GM19035 (cell line): ENCODE measurements at regions not wholly inside any gene's neighbourhood (a gene's known extent, or its start where the extent isn't known, plus 50 kb on each side); places are given as distances from the start of the nearest gene placed in this dataset.

Experiments
- ATAC-seq: cut with Tn5 transposase; IDR thresholded peaks from one replicate; pipeline ENCODE4 v1.9.1; 2021; ENCODE audit not compliant: unreplicated experiment

DNA sequence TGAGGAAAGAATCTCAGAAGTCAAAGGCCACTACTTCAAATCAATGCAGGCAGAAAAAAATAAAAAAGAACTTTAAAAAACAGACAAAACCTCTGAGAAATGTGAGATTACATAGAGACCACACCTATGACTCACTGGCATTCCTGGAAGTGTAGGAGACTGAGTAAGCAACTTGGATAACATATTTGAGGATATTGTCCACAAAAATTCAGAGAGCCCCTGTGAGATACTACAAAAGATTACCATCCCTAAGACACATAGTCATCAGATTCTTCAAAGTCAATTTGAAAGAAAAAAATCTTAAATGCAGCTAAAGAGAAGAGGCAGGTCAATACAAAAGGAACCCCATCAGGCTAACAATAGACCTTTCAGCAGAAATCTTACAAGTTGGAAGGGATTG is 887.3 kb downstream of the NTRK3 start:
- no peak for ATAC-seq

- ATAC-seq = no peak
Measured at GRCh38 chr15:87368511-87368910, 888.0 kb downstream of the NTRK3 start.

GRCh38 chr15:87365186-87365585 is 891.4 kb downstream of the NTRK3 start:
- ATAC-seq = no peak

DNA sequence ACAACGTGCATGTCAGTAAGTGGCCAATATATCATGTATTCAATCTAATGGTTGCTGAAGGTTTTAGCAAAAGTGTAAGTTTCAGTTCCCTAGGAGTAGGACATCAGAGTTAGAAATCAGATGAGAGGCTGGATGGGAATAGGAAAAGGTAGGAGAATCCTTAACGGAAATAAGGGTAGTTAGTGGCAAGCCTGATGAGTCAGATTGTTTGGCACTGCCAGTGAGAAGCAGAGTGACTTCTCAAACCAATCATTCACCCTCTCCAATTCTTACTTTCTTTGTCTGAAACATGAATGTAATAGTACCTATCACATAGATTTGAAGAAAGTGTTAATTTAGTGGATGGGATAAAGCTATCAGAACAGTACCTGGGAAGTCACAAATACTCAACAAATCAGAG is 894.0 kb downstream of the NTRK3 start:
- no peak for ATAC-seq

DNA sequence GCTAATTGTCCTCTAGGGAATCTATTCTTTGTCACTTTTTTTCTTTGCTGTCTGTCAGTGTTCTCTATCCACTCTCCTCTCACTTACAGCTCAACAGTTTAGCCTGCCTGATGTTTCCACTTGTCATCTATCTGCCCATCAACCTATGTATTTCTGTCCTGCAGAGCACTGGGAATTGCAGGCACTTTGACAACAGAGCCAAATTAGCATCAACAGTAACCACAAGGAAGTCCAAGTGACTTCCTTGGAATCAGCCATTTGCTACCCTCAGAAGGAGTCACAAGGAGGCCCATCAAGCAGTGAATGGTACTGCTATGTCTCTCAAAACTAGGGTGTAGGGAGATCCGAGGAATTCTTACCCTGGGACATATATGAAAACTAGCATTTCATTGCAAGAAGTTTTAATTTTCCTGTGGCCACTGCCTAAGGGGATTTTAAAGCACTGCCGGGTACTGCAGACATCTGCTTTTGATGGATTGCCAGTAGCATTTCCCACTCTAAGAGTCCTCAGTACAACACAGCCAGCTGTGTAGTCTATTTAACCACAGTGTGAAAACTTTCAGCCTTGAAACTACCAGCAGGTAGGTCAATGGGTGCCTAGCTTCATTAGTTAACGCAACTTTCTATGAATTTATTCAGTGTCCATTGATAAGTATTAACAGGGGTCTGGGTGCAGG is 898.8 kb downstream of the NTRK3 start:
- no peak for ATAC-seq

- ATAC-seq = no peak
Measured at GRCh38 chr15:87355946-87356345, 900.6 kb downstream of the NTRK3 start.

DNA sequence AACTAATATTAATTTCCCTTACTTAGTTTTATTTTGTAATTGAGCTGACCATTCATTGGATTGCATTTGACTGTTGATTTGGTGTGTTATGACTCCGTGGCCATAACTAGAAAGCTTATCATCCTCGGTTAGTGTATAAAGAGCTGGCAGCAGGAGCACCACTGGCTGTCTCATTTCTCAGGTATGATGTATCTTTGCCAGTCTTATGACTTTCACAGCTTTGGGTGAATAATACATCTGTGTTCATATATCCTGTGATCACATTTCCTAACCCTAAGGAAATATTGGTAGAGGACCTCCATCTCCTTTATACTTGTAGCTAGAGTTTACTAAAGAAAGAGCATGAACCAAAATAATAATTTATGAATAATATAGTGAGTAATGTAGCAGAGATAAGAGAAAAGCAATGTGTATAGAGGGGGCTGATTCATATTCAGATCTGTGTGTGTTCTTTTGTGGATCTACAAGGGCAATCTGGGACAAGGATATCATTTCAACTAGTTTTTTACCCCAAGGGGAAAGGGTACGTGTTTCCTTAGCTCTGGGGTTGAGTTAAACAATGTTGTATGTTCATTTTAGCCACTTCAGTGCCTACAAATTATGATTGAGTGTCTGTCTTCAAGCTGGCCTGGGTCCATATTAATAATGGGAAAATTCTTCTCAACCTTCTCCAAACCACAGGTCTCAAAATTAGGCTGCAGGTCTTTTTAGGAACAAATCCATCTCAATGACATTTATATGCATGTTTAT is 901.7 kb downstream of the NTRK3 start:
- ATAC-seq = no peak

DNA sequence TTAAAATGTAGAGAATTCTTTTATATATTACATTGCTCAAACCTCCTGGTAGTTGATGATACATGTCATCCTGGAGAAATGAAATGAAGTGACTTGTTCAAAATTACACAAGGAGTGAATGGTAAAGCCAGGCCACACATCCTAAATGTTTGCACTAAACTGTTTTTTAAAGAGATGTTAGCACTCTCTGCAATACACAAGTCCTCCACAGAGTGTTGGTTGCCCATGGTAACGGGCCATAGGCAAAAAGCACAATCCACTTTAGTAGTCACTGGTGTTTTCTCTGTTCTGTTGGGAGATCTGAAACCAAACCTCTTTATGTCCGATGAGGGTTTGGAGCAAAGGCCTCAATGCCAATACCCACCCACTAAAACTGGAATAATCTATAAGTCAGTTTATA is 907.4 kb downstream of the NTRK3 start:
- ATAC-seq = no peak

GRCh38 chr15:87348746-87349145 is 907.8 kb downstream of the NTRK3 start:
- ATAC-seq = no peak

DNA sequence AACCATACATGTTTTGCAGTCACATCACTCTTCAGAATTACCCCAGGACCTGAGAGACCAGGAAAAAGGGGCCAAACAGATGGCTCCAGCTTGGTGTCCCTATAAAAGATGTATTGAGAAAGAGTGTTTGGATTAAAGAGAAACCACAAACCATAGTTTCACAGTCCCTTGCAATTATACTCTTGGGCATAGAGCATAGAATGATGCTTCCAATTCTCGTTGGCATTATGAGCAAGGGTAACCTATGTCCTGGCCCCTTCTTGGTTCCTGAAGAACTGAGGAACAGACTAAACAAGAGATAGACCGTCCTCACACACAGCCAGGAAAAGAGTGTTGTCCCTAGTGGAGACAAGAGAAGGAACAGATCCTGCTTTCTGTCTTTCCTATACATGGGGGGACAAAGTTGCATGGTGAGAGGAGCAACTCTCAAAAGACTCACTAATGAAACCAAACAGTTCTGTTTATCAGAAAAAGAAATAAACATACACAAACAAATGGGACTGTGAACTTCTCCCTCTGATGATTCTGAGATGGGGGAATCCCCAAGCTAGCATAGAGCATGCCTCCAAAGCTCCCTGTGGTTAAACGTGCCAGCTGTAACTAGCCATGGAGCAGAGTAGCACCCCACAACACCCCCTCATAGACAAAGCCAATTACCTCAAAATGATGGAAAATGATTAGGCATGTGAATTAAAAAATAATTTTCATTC is 908.6 kb downstream of the NTRK3 start:
- ATAC-seq = no peak

GRCh38 chr15:87345961-87346360 is 910.6 kb downstream of the NTRK3 start:
- ATAC-seq = no peak

GRCh38 chr15:87343966-87344365 is 912.6 kb downstream of the NTRK3 start:
- no peak for ATAC-seq

DNA sequence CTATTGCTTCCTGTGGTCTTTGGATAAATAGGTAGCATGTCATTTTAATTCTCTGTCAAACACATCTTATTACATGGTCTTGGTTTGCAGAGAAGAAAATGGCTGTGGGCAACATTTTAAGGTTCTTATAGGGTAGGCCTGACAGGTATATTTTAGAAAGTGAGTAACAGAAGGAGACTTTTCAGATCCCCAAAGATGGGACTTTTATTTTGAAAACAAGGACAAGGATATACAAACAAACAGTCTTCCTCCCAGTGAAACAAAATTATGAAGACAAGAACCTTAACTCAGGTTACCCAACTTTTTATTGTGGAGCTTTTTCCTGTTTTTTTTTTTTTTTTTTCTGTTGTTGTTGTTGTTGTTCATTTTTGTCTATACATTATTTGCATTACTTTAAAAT is 916.2 kb downstream of the NTRK3 start:
- no peak for ATAC-seq

DNA sequence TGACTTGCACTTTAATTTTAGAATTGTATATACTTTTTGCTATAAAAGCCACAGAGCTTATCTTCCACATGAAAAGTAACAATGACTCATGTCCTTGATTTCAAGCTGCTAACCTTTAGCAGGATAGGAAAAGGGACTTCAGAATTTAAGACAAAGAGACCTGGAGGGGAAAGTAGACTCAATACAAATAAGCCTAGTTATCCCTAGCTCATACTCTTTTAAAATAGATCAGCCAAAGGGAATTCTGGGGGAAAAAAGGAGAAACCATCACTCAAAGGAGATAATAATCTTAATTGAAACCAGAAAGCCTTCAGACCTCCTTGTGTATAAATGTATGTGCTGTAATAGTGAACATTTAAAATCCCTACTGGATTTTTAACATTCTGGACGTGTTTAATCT is 930.3 kb downstream of the NTRK3 start:
- no peak for ATAC-seq

GRCh38 chr15:87322870-87323269 is 933.7 kb downstream of the NTRK3 start:
- ATAC-seq = no peak

GRCh38 chr15:87322265-87322664 is 934.3 kb downstream of the NTRK3 start:
- ATAC-seq = no peak

DNA sequence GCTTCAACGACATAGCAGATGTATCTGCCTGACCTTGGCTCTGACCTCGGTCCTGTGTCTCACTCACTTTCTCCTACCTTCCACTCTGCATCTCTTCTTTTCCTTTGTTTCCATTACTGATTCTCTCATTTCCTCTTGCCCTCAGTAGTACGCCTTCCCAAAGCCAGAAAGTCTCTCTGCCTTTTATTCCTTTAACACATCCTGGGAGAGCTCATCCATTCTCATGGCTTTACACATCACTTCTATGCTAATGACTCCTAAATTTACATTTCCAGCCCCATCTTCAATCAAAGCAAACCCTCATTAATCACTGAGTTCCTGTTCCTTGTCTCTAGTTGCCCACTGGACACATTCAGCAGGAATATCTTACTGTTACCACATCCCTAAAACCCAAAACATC is 938.6 kb downstream of the NTRK3 start:
- ATAC-seq = no peak

DNA sequence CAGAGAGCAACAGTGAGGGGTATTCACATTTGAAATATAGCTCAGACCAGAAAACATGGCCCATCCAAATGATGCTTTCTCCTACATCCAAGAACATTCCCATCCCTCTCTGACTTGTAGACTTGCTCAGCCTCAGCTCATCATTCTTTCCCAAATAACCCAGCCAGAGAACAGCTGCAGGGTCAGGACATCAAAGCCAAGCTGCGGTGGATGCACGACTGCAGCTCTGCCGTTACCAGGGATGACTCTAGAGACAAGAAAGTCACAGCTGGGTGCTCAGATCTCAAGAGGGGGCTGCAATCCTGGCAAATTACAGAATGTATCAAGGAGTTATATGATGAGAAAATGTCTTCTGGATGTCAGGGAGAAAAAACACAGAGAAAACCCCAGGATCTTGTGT is 944.3 kb downstream of the NTRK3 start:
- ATAC-seq = no peak

- no peak for ATAC-seq
Measured at GRCh38 chr15:87300146-87300545, 956.4 kb downstream of the NTRK3 start.

GRCh38 chr15:87294854-87295253 is 961.7 kb downstream of the NTRK3 start:
- no peak for ATAC-seq

GRCh38 chr15:87293031-87293430 is 963.5 kb downstream of the NTRK3 start:
- ATAC-seq = no peak

DNA sequence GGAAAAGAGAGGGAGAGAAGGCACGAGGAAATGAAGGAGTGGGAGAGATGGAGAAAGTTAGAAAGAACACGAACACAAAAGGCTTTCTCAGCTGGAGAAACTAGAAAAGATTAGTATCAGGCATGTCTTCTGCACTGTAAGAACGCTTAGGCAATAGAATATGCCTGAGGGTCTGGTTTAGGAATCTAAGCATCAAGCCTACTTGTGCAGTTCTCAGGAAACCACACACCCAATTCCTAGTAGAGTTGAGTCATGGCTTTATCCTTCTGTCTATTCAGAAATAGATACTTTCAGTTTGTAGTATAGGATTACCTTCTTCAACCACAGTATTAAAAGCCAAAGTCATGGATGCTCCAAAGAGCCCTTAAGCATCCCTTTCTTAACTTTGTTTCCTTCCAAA is 969.4 kb downstream of the NTRK3 start:
- ATAC-seq = no peak
